CD14-positive monocyte (primary cell): ENCODE measurements at regions not wholly inside any gene's neighbourhood (a gene's known extent, or its start where the extent isn't known, plus 50 kb on each side); places are given as distances from the start of the nearest gene placed in this dataset.

Source experiments
- DNase-seq, 3 donors: peaks; one replicate each; pipeline ENCODE4 v3.0.0-alpha.2; 2011 to 2022
- H2AFZ ChIP-seq: 2 replicates; pipeline ENCODE4 v1.6.0; 2012; ENCODE audit warnings: mild to moderate bottlenecking, low read depth, low read length, inconsistent platforms; ENCODE audit not compliant: insufficient read depth, poor library complexity, severe bottlenecking
- H3K27ac ChIP-seq, 2 donors: 1 replicate in 1 of 2; 2 replicates in 1 of 2; pipeline ENCODE4 v1.5.1; 2012 to 2013; ENCODE audit warnings: low read length in 2 of 2, control low read depth in 1 of 2, inconsistent platforms in 1 of 2, low read depth in 1 of 2, mild to moderate bottlenecking in 1 of 2
- H3K27me3 ChIP-seq, 2 donors: one replicate each; pipeline versions ENCODE4 v1.6.0 to v1.6.1; 2011 to 2013; ENCODE audit warnings: low read length in 2 of 2; ENCODE audit not compliant: control insufficient read depth in 2 of 2, insufficient read depth in 2 of 2
- H3K36me3 ChIP-seq, 2 donors: replicated peaks in 1 of 2; 1 replicate in 1 of 2; 2 replicates in 1 of 2; pipeline versions ENCODE4 v1.5.1 to v1.6.1; 2012 to 2013; ENCODE audit warnings: low read length in 2 of 2, control low read depth in 1 of 2, inconsistent platforms in 1 of 2, mild to moderate bottlenecking in 1 of 2; ENCODE audit not compliant: insufficient read depth in 2 of 2, control insufficient read depth in 1 of 2
- H3K4me1 ChIP-seq, 2 donors: 1 replicate in 1 of 2; 2 replicates in 1 of 2; pipeline versions ENCODE4 v1.5.1 to v1.6.1; 2012 to 2013; ENCODE audit warnings: low read length in 2 of 2, control low read depth in 1 of 2, inconsistent platforms in 1 of 2, mild to moderate bottlenecking in 1 of 2, moderate library complexity in 1 of 2; ENCODE audit not compliant: insufficient read depth in 2 of 2, control insufficient read depth in 1 of 2
- H3K4me2 ChIP-seq: replicated peaks from 2 replicates; pipeline ENCODE3; 2012; ENCODE audit warnings: low read length, moderate library complexity, mild to moderate bottlenecking; ENCODE audit not compliant: poor library complexity, severe bottlenecking; ENCODE audit errors: extremely low read depth
- H3K4me3 ChIP-seq, 3 experiments: fragments of 200-600 bp in 1 of 3; sonication (generic) in 1 of 3; replicated peaks in 1 of 3; 1 replicate in 2 of 3; 2 replicates in 1 of 3; pipeline ENCODE4 v1.5.1; 2011 to 2013; ENCODE audit warnings: low read length in 3 of 3, mild to moderate bottlenecking in 3 of 3, control low read depth in 2 of 3, low read depth in 2 of 3, inconsistent platforms in 1 of 3, moderate library complexity in 1 of 3
- H3K79me2 ChIP-seq: 2 replicates; pipeline ENCODE4 v1.6.0; 2012; ENCODE audit warnings: mild to moderate bottlenecking, control low read depth, inconsistent platforms, low read length, moderate library complexity; ENCODE audit not compliant: insufficient read depth
- H3K9ac ChIP-seq: 2 replicates; pipeline ENCODE4 v1.6.0; 2017; ENCODE audit warnings: low read length, mild to moderate bottlenecking; ENCODE audit not compliant: insufficient read depth, poor library complexity, severe bottlenecking
- H3K9me3 ChIP-seq, 2 donors: replicated peaks in 1 of 2; 1 replicate in 1 of 2; 2 replicates in 1 of 2; pipeline versions ENCODE4 v1.5.1 to v1.6.1; 2012 to 2013; ENCODE audit warnings: low read length in 2 of 2, control low read depth in 1 of 2; ENCODE audit not compliant: control insufficient read depth in 1 of 2, insufficient read depth in 1 of 2
- H4K20me1 ChIP-seq: 2 replicates; pipeline ENCODE4 v1.6.0; 2012; ENCODE audit warnings: mild to moderate bottlenecking, low read length, control low read depth, moderate library complexity; ENCODE audit not compliant: insufficient read depth
- H3K27ac Mint-ChIP-seq, 7 donors: one replicate each; pipeline ENCODE4 v1.8.0; 2020; ENCODE audit warnings: mild to moderate bottlenecking in 7 of 7, mixed read lengths in 7 of 7, moderate library complexity in 6 of 7, inconsistent platforms in 2 of 7
- H3K27me3 Mint-ChIP-seq, 3 donors: one replicate each; pipeline ENCODE4 v1.8.0; 2021 to 2022; ENCODE audit warnings: low read depth in 3 of 3, mild to moderate bottlenecking in 3 of 3, mixed read lengths in 3 of 3, moderate library complexity in 3 of 3, inconsistent platforms in 1 of 3
- H3K36me3 Mint-ChIP-seq, 2 donors: one replicate each; pipeline ENCODE4 v1.8.0; 2020; ENCODE audit warnings: mixed read lengths in 2 of 2, inconsistent platforms in 1 of 2, mild to moderate bottlenecking in 1 of 2
- H3K4me1 Mint-ChIP-seq: one replicate; pipeline ENCODE4 v1.8.0; 2020; ENCODE audit warnings: mild to moderate bottlenecking, mixed read lengths
- H3K4me3 Mint-ChIP-seq, 2 donors: one replicate each; pipeline ENCODE4 v1.8.0; 2020; ENCODE audit warnings: mild to moderate bottlenecking in 2 of 2, mixed read lengths in 2 of 2, moderate library complexity in 1 of 2
- H3K9me3 Mint-ChIP-seq, 7 donors: one replicate each; pipeline ENCODE4 v1.8.0; 2020 to 2022; ENCODE audit warnings: mixed read lengths in 7 of 7, mild to moderate bottlenecking in 6 of 7, moderate library complexity in 6 of 7, inconsistent platforms in 2 of 7
- CTCF ChIP-seq: fragments of 200-600 bp; IDR thresholded peaks from one replicate; pipeline ENCODE4 v1.8.0; 2022; ENCODE audit warnings: antibody characterized with exemption, mild to moderate bottlenecking
- WGBS: methylation state at CpG from one replicate; pipeline ENCODE4 v1.1.5; 2013; ENCODE audit warnings: missing lambda C conversion rate; ENCODE audit not compliant: insufficient coverage; 5-methylcytosine and 5-hydroxymethylcytosine counted together
- intact Hi-C, 2 donors: fragments of 100-400 bp; cut with micrococcal nuclease; formaldehyde crosslinking; loops; one replicate each; pipeline versions ENCODE4 v1.15.0 to v1.15.1; 2023

GRCh38 chr19:31626941-31627340, 277.7 kb upstream of the TSHZ3 start:
- H3K9ac ChIP-seq, result no peak overlapping the region

GRCh38 chr19:31627620-31628365, 278.6 kb upstream of the TSHZ3 start:
- H3K27ac ChIP-seq, result no peak overlapping the region
- no peaks in the 10 kb centered on the region for H3K4me1 Mint-ChIP-seq
- no peak for TF ChIP-seq CTCF
- H3K36me3 ChIP-seq, result no peaks in the 10 kb centered on the region
- no peak overlapping the region for H3K4me3 Mint-ChIP-seq
- no peaks in the 10 kb centered on the region for H4K20me1 ChIP-seq
- no peaks in the 10 kb centered on the region for H3K79me2 ChIP-seq
- no peak overlapping the region for H3K4me2 ChIP-seq
- H3K36me3 Mint-ChIP-seq, result no peaks in the 10 kb centered on the region
- no peak overlapping the region for H3K27ac Mint-ChIP-seq
- peaks cover 0 to 3% (median 2%) of the 10 kb centered on the region in 3 donors for H3K27me3 Mint-ChIP-seq
- H3K4me3 ChIP-seq, result no peak overlapping the region
- H3K9ac ChIP-seq, result no peak overlapping the region
- no peaks in the 10 kb centered on the region for H3K9me3 ChIP-seq
- intact Hi-C loops, result no loop called here
- DNase-seq, result no peak
- 76% methylated on average over 22 of the region's 23 CpGs for WGBS
- no peak overlapping the region for H2AFZ ChIP-seq
- no peaks in the 10 kb centered on the region for H3K27me3 ChIP-seq
- peaks cover 0 to 15% (median 2%) of the 10 kb centered on the region in 7 donors for H3K9me3 Mint-ChIP-seq
- no peaks in the 10 kb centered on the region for H3K4me1 ChIP-seq

More at GRCh38 chr19:31626941-31627340, 277.7 kb upstream of the TSHZ3 start:
- no peaks in the 10 kb centered on the region for H3K27me3 ChIP-seq
- H3K36me3 ChIP-seq, result no peaks in the 10 kb centered on the region
- no peaks in the 10 kb centered on the region for H3K9me3 ChIP-seq
- Mint-ChIP-seq H3K9me3 (peaks cover 0 to 16% (median 2%) of the 10 kb centered on the region in 7 donors), H3K4me3 (no peak overlapping the region), H3K27ac (no peak overlapping the region), H3K36me3 (no peaks in the 10 kb centered on the region), H3K27me3 (peaks cover 0 to 3% (median 2%) of the 10 kb centered on the region in 3 donors), H3K4me1 (no peaks in the 10 kb centered on the region)
- no peak overlapping the region for H3K4me2 ChIP-seq
- intact Hi-C loops, result no loop called here
- DNase-seq, result no peak
- no peak overlapping the region for H3K4me3 ChIP-seq
- no peaks in the 10 kb centered on the region for H3K4me1 ChIP-seq
- no peak overlapping the region for H3K27ac ChIP-seq
- no peaks in the 10 kb centered on the region for H3K79me2 ChIP-seq
- H4K20me1 ChIP-seq, result no peaks in the 10 kb centered on the region
- no peak for TF ChIP-seq CTCF
- 90% methylated on average over 4 of the region's 5 CpGs for WGBS
- H2AFZ ChIP-seq, result no peak overlapping the region
